T-helper 1 cell treated with Interleukin-12 subunit alpha and Interleukin-12 subunit beta and Interleukin-4 antibody, amounts not matched to agents 30 μg/mL and 1 μg/mL, for 36 hours (primary cell): ENCODE measurements at regions not wholly inside any gene's neighbourhood (a gene's known extent, or its start where the extent isn't known, plus 50 kb on each side); places are given as distances from the start of the nearest gene placed in this dataset.

Experiments
- H3K27ac Mint-ChIP-seq: one replicate; pipeline ENCODE4 v1.8.0; 2021; ENCODE audit warnings: mild to moderate bottlenecking, mixed read lengths
- H3K27me3 Mint-ChIP-seq: one replicate; pipeline ENCODE4 v1.8.0; 2021; ENCODE audit warnings: low read depth, mixed read lengths
- H3K36me3 Mint-ChIP-seq: one replicate; pipeline ENCODE4 v1.8.0; 2021; ENCODE audit warnings: low read depth, mixed read lengths
- H3K4me1 Mint-ChIP-seq: one replicate; pipeline ENCODE4 v1.8.0; 2021; ENCODE audit warnings: low read depth, mixed read lengths
- H3K4me3 Mint-ChIP-seq: one replicate; pipeline ENCODE4 v1.8.0; 2021; ENCODE audit warnings: mild to moderate bottlenecking, moderate library complexity, mixed read lengths
- H3K9me3 Mint-ChIP-seq: one replicate; pipeline ENCODE4 v1.8.0; 2021; ENCODE audit warnings: mixed read lengths

- Mint-ChIP-seq H3K36me3 (no peaks in the 10 kb centered on the region), H3K27me3 (no peaks in the 10 kb centered on the region), H3K27ac (no peak overlapping the region), H3K9me3 (no peaks in the 10 kb centered on the region), H3K4me1 (no peaks in the 10 kb centered on the region), H3K4me3 (no peak overlapping the region)
These were observed 584.2 kb upstream of the SLITRK1 start for GRCh38 chr13:84466461-84466860.

GRCh38 chr13:84460989-84461388, 578.7 kb upstream of the SLITRK1 start:
- Mint-ChIP-seq H3K27me3 (no peaks in the 10 kb centered on the region), H3K36me3 (no peaks in the 10 kb centered on the region), H3K4me1 (no peaks in the 10 kb centered on the region), H3K27ac (no peak overlapping the region), H3K9me3 (peaks cover 4% of the 10 kb centered on the region), H3K4me3 (no peak overlapping the region)

- Mint-ChIP-seq H3K4me3 (no peak overlapping the region), H3K9me3 (peaks cover 12% of the 10 kb centered on the region), H3K4me1 (no peaks in the 10 kb centered on the region), H3K36me3 (no peaks in the 10 kb centered on the region), H3K27ac (no peak overlapping the region), H3K27me3 (no peaks in the 10 kb centered on the region)
These were observed 573.0 kb upstream of the SLITRK1 start for GRCh38 chr13:84455143-84455905.

GRCh38 chr13:84447640-84447978, 565.3 kb upstream of the SLITRK1 start:
- H3K27me3 Mint-ChIP-seq = no peaks in the 10 kb centered on the region
- H3K4me1 Mint-ChIP-seq = no peaks in the 10 kb centered on the region
- H3K4me3 Mint-ChIP-seq = no peak overlapping the region
- peaks cover 4% of the 10 kb centered on the region for H3K9me3 Mint-ChIP-seq
- no peaks in the 10 kb centered on the region for H3K36me3 Mint-ChIP-seq
- no peak overlapping the region for H3K27ac Mint-ChIP-seq

GRCh38 chr13:84446972-84447639, 564.8 kb upstream of the SLITRK1 start:
- no peak overlapping the region for H3K4me3 Mint-ChIP-seq

GRCh38 chr13:84445776-84446175, 563.5 kb upstream of the SLITRK1 start:
- no peaks in the 10 kb centered on the region for H3K4me1 Mint-ChIP-seq
- peaks cover 4% of the 10 kb centered on the region for H3K9me3 Mint-ChIP-seq
- H3K36me3 Mint-ChIP-seq = no peaks in the 10 kb centered on the region
- no peak overlapping the region for H3K4me3 Mint-ChIP-seq
- no peak overlapping the region for H3K27ac Mint-ChIP-seq
- no peaks in the 10 kb centered on the region for H3K27me3 Mint-ChIP-seq

More at GRCh38 chr13:84446972-84447639, 564.8 kb upstream of the SLITRK1 start:
- Mint-ChIP-seq H3K4me1 (no peaks in the 10 kb centered on the region), H3K27ac (no peak overlapping the region), H3K9me3 (peaks cover 4% of the 10 kb centered on the region), H3K27me3 (no peaks in the 10 kb centered on the region), H3K36me3 (no peaks in the 10 kb centered on the region)

- Mint-ChIP-seq H3K27ac (no peak overlapping the region), H3K27me3 (no peaks in the 10 kb centered on the region), H3K36me3 (no peaks in the 10 kb centered on the region), H3K9me3 (peaks cover 4% of the 10 kb centered on the region), H3K4me3 (no peak overlapping the region), H3K4me1 (no peaks in the 10 kb centered on the region)
These were observed 561.2 kb upstream of the SLITRK1 start for GRCh38 chr13:84443463-84443862.

- Mint-ChIP-seq H3K9me3 (no peaks in the 10 kb centered on the region), H3K27ac (no peak overlapping the region), H3K36me3 (no peaks in the 10 kb centered on the region), H3K27me3 (no peaks in the 10 kb centered on the region), H3K4me3 (no peak overlapping the region), H3K4me1 (no peaks in the 10 kb centered on the region)
These were observed 556.8 kb upstream of the SLITRK1 start for GRCh38 chr13:84439108-84439507.

- Mint-ChIP-seq H3K27me3 (no peaks in the 10 kb centered on the region), H3K36me3 (no peaks in the 10 kb centered on the region), H3K27ac (no peak overlapping the region), H3K4me3 (no peak overlapping the region), H3K9me3 (no peaks in the 10 kb centered on the region), H3K4me1 (no peaks in the 10 kb centered on the region)
These were observed 550.8 kb upstream of the SLITRK1 start for GRCh38 chr13:84433024-84433423.

- Mint-ChIP-seq H3K27ac (no peak overlapping the region), H3K36me3 (no peaks in the 10 kb centered on the region), H3K4me3 (no peak overlapping the region), H3K27me3 (no peaks in the 10 kb centered on the region), H3K9me3 (no peaks in the 10 kb centered on the region), H3K4me1 (no peaks in the 10 kb centered on the region)
These were observed 549.4 kb upstream of the SLITRK1 start for GRCh38 chr13:84431646-84432045.

- H3K27me3 Mint-ChIP-seq = no peaks in the 10 kb centered on the region
- H3K4me1 Mint-ChIP-seq = no peaks in the 10 kb centered on the region
- no peaks in the 10 kb centered on the region for H3K9me3 Mint-ChIP-seq
- H3K36me3 Mint-ChIP-seq = no peaks in the 10 kb centered on the region
- no peak overlapping the region for H3K27ac Mint-ChIP-seq
- H3K4me3 Mint-ChIP-seq = no peak overlapping the region
These were observed 548.2 kb upstream of the SLITRK1 start for GRCh38 chr13:84430446-84430845.

- Mint-ChIP-seq H3K36me3 (no peaks in the 10 kb centered on the region), H3K27me3 (no peaks in the 10 kb centered on the region), H3K9me3 (no peaks in the 10 kb centered on the region), H3K27ac (no peak overlapping the region), H3K4me1 (no peaks in the 10 kb centered on the region), H3K4me3 (no peak overlapping the region)
These were observed 547.7 kb upstream of the SLITRK1 start for GRCh38 chr13:84430015-84430414.

GRCh38 chr13:84418041-84418440, 535.8 kb upstream of the SLITRK1 start:
- H3K36me3 Mint-ChIP-seq = no peaks in the 10 kb centered on the region
- peaks cover 9% of the 10 kb centered on the region for H3K9me3 Mint-ChIP-seq
- H3K27ac Mint-ChIP-seq = no peak overlapping the region
- H3K27me3 Mint-ChIP-seq = no peaks in the 10 kb centered on the region
- H3K4me3 Mint-ChIP-seq = no peak overlapping the region
- no peaks in the 10 kb centered on the region for H3K4me1 Mint-ChIP-seq

- H3K4me3 Mint-ChIP-seq = no peak overlapping the region
- peaks cover 9% of the 10 kb centered on the region for H3K9me3 Mint-ChIP-seq
- no peaks in the 10 kb centered on the region for H3K36me3 Mint-ChIP-seq
These were observed 535.1 kb upstream of the SLITRK1 start for GRCh38 chr13:84417416-84417815.

GRCh38 chr13:84413016-84413415, 530.7 kb upstream of the SLITRK1 start:
- Mint-ChIP-seq H3K9me3 (peaks cover 3% of the 10 kb centered on the region), H3K4me1 (no peaks in the 10 kb centered on the region), H3K4me3 (no peak overlapping the region), H3K36me3 (no peaks in the 10 kb centered on the region), H3K27me3 (no peaks in the 10 kb centered on the region), H3K27ac (no peak overlapping the region)

More at GRCh38 chr13:84417416-84417815, 535.1 kb upstream of the SLITRK1 start:
- Mint-ChIP-seq H3K27ac (no peak overlapping the region), H3K4me1 (no peaks in the 10 kb centered on the region), H3K27me3 (no peaks in the 10 kb centered on the region)
